Eye (tissue), 1 donor: ENCODE measurements at regions not wholly inside any gene's neighbourhood (a gene's known extent, or its start where the extent isn't known, plus 50 kb on each side); places are given as distances from the start of the nearest gene placed in this dataset.

Experiments used
- DNase-seq: peaks from one replicate; pipeline ENCODE4 v3.0.0-alpha.2; 2015

- DNase-seq: no peak
Measured at GRCh38 chr17:17419166-17419565, 57.6 kb upstream of the MED9 start.

GRCh38 chr17:17419631-17420030 lies 57.2 kb upstream of the MED9 start:
- no peak for DNase-seq

GRCh38 chr17:17420082-17420481 lies 56.7 kb upstream of the MED9 start:
- no peak for DNase-seq

- DNase-seq: no peak
Measured at GRCh38 chr17:17420561-17421269, 56.1 kb upstream of the MED9 start.

- DNase-seq: no peak
Measured at GRCh38 chr17:17421346-17422216, 55.2 kb upstream of the MED9 start.

- no peak for DNase-seq
Measured at GRCh38 chr17:17422217-17422610, 54.6 kb upstream of the MED9 start.

GRCh38 chr17:17422641-17423040 lies 54.2 kb upstream of the MED9 start:
- DNase-seq: no peak

GRCh38 chr17:17423656-17424055 lies 53.1 kb upstream of the MED9 start:
- DNase-seq: no peak

- DNase-seq: no peak
Measured at GRCh38 chr17:17424552-17424951, 52.2 kb upstream of the MED9 start.

GRCh38 chr17:17425005-17425404 lies 51.8 kb upstream of the MED9 start:
- no peak for DNase-seq

- DNase-seq: no peak
Measured at GRCh38 chr17:17425591-17425990, 51.2 kb upstream of the MED9 start.

GRCh38 chr17:17426184-17426583 lies 50.6 kb upstream of the MED9 start:
- DNase-seq: no peak
